ENCODE measurements at regions not wholly inside any gene's neighbourhood (a gene's known extent, or its start where the extent isn't known, plus 50 kb on each side); places are given as distances from the start of the nearest gene placed in this dataset.
A peak's percentile ranks its signal among the peaks of the same experiment; 100 is the strongest.

DNA sequence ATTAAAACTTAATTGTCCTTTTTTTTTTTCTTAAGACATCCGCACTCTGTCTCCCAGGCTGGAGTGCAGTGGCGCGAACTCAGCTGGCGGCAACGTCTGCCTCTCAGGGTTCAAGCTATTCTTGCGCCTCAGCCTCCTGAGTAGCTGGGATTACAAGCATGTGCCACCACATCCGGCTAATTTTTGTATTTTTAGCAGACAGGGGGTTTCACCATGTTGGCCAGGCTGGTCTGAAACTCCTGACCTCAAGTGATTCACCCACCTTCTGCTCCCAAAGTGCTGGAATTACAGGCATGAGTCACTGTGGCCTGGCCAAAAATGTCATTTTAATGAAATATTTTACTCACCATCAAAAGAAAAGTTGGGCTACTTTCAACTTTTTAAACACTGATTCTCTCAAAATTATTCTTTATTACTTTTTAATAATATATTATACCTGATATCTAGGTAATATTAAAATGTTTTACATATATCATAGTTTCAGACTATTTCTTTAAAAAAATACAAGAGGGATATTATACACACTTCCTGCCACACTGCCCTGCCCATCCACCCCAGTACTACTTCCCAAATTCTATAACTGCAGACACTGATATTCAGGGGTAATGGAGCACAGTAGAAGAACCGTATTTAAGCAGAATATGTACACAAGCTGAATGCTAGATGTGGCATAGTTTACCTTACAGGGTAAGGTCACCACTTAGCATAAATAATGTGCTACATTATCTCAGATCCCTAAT lies 723.9 kb upstream of the ZNF385D start:
- H3K27me3 ChIP-seq (ENCODE audit: insufficient read depth): no peaks in the 10 kb centered on the region
- ChIA-PET POLR2A (no interaction called here), CTCF (no interaction called here)
- no peak for DNase-seq
- H3K27ac ChIP-seq (ENCODE audit: low read depth in 2 of 2, low read length in 1 of 2): peak overlapping the region in 1 of 2 experiments; percentile 47; a peak in 2 of 4 replicates
- H3K4me3 ChIP-seq (ENCODE audit: low read depth in 2 of 2, low read length in 1 of 2): no peak overlapping the region
- H3K4me1 ChIP-seq (ENCODE audit: control insufficient read depth in 1 of 2, insufficient read depth in 2 of 2, low read depth in 1 of 2, low read length in 1 of 2): peaks cover 0 to 3% of the 10 kb centered on the region in 2 experiments; a peak in 1 of 4 replicates
- H3K9me3 ChIP-seq: no peaks in the 10 kb centered on the region
- H3K4me2 ChIP-seq: 0 out of 2 replicates have a peak overlapping the region, but pooled peaks have one; percentile 44
- WGBS (ENCODE audit: low lambda C conversion rate): 30% methylated on average over 8 of the region's 8 CpGs
- peaks cover 9% of the 10 kb centered on the region for H3F3A ChIP-seq (replicated peaks; ENCODE audit: insufficient read depth)
- no peak overlapping the region; the same call in 1 of the 2 replicates for H2AFZ ChIP-seq (ENCODE audit: low read depth)
- no peak overlapping the region for H3K9ac ChIP-seq
- no peaks in the 10 kb centered on the region for H4K20me1 ChIP-seq (ENCODE audit: insufficient read depth)
- H3K9me2 ChIP-seq: no peaks in the 10 kb centered on the region
- H3K79me2 ChIP-seq (ENCODE audit: insufficient read depth): no peaks in the 10 kb centered on the region
- H3K36me3 ChIP-seq (replicated peaks in 1 of 2; ENCODE audit: control insufficient read depth in 1 of 2, insufficient read depth in 2 of 2, low read length in 1 of 2): no peaks in the 10 kb centered on the region
- TF ChIP-seq, protein P1, sequence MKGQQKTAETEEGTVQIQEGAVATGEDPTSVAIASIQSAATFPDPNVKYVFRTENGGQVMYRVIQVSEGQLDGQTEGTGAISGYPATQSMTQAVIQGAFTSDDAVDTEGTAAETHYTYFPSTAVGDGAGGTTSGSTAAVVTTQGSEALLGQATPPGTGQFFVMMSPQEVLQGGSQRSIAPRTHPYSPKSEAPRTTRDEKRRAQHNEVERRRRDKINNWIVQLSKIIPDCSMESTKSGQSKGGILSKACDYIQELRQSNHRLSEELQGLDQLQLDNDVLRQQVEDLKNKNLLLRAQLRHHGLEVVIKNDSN (IDR thresholded peaks at IDR 0.05; ENCODE audit: borderline replicate concordance, low read depth): no peak
- TF ChIP-seq CHD2 (IDR thresholded peaks at IDR 0.05; ENCODE audit: low read length, partially characterized antibody) (no peak), SIN3A (IDR thresholded peaks at IDR 0.05; ENCODE audit: borderline replicate concordance, low read depth, low read length) (no peak), RAD21 (IDR thresholded peaks at IDR 0.05; ENCODE audit: low read length) (no peak), REST (IDR thresholded peaks at IDR 0.05; ENCODE audit: low read depth, low read length) (no peak), FOXM1 (IDR thresholded peaks at IDR 0.05; ENCODE audit: low read depth) (no peak), NFIC (IDR thresholded peaks at IDR 0.05; ENCODE audit: borderline replicate concordance) (peak; percentile 75), IRF3 (IDR thresholded peaks at IDR 0.05; ENCODE audit: low read depth, low read length) (no peak), MAX (IDR thresholded peaks at IDR 0.05; ENCODE audit: low read depth) (peak; percentile 21; the same call in 1 of the 2 replicates), EZH2phosphoT487 (IDR thresholded peaks at IDR 0.05; ENCODE audit: borderline replicate concordance, low read depth) (no peak), MXI1 (IDR thresholded peaks at IDR 0.05; ENCODE audit: low read depth, low read length) (no peak), RXRA (IDR thresholded peaks at IDR 0.05; ENCODE audit: borderline replicate concordance, low read depth) (peak; percentile 92), EP300 (IDR thresholded peaks at IDR 0.05; ENCODE audit: borderline replicate concordance in 1 of 2, low read depth in 1 of 2, low read length in 1 of 2) (peak in 1 of 2 experiments; percentile 74; a peak in 2 of 4 replicates), TEAD4 (IDR thresholded peaks at IDR 0.05; ENCODE audit: borderline replicate concordance, insufficient read depth) (no peak; the same call in 1 of the 2 replicates), ZBTB33 (IDR thresholded peaks at IDR 0.05; ENCODE audit: borderline replicate concordance, low read depth) (peak; percentile 67; the same call in 1 of the 2 replicates), SMC3 (IDR thresholded peaks at IDR 0.05; ENCODE audit: low read depth, low read length) (no peak), JUND (IDR thresholded peaks at IDR 0.05) (peak; percentile 85), FOSL2 (IDR thresholded peaks at IDR 0.05; ENCODE audit: borderline replicate concordance, low read depth) (peak; percentile 86), RFX5 (IDR thresholded peaks at IDR 0.05; ENCODE audit: low read length) (no peak), ELF1 (IDR thresholded peaks at IDR 0.05) (no peak), NRF1 (IDR thresholded peaks at IDR 0.05; ENCODE audit: low read depth, low read length) (no peak), GATA2 (CRISPR knock-in tag; IDR thresholded peaks at IDR 0.05) (no peak), GABPA (IDR thresholded peaks at IDR 0.05; ENCODE audit: low read depth) (no peak)
- TF ChIP-seq, protein P2, sequence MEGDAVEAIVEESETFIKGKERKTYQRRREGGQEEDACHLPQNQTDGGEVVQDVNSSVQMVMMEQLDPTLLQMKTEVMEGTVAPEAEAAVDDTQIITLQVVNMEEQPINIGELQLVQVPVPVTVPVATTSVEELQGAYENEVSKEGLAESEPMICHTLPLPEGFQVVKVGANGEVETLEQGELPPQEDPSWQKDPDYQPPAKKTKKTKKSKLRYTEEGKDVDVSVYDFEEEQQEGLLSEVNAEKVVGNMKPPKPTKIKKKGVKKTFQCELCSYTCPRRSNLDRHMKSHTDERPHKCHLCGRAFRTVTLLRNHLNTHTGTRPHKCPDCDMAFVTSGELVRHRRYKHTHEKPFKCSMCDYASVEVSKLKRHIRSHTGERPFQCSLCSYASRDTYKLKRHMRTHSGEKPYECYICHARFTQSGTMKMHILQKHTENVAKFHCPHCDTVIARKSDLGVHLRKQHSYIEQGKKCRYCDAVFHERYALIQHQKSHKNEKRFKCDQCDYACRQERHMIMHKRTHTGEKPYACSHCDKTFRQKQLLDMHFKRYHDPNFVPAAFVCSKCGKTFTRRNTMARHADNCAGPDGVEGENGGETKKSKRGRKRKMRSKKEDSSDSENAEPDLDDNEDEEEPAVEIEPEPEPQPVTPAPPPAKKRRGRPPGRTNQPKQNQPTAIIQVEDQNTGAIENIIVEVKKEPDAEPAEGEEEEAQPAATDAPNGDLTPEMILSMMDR (IDR thresholded peaks at IDR 0.05): no peak

Measured in SK-N-SH (cell line).